ENCODE measurements at regions not wholly inside any gene's neighbourhood (a gene's known extent, or its start where the extent isn't known, plus 50 kb on each side); places are given as distances from the start of the nearest gene placed in this dataset.

- no peak for DNase-seq (ENCODE audit: low spot score)
These were observed 1348.5 kb downstream of the PCDH9 start for GRCh38 chr13:65881561-65882155.

DNA sequence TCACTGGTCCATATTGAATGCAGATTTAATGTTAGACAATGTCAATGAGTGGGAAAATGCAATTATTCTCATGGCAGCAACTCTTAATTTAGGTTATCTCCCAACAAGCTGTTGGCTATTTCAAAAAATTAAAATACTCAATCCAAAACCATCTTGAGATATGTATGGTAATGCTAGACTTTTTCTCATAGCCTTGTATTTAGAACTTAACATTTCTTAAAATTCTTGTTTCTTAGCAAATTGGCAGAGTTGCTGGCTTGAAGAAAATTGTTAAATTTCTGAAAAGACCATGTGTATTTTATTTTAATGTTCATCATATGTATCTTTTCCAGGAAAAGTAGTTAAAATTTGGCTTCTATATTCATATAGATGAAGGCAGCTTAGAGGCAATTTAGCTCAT lies 1355.1 kb downstream of the PCDH9 start:
- DNase-seq (ENCODE audit: low spot score) = no peak

GRCh38 chr13:65872448-65872847 lies 1357.7 kb downstream of the PCDH9 start:
- no peak for DNase-seq (ENCODE audit: low spot score)

GRCh38 chr13:65868884-65869283 lies 1361.3 kb downstream of the PCDH9 start:
- DNase-seq (ENCODE audit: low spot score) = no peak

DNA sequence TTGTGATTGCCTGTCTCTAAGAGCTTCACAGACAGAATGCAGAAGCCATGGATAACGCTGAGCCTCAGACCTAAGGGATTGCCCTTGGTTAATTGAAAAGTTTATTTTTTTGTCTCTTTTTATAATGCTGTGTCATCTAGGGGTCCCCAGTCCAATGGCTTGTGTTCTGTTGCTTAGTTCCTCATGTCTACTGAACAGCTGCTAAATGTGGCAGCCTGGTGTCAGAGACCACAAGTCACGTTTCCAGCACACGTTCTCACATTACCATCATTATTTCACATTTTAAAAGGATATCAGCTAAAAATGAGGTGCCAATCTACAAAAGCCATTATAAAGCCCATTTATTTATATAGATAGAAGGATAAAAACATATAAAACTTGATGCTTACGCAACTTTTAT lies 1362.0 kb downstream of the PCDH9 start:
- no peak for DNase-seq (ENCODE audit: low spot score)

GRCh38 chr13:65866138-65866537 lies 1364.0 kb downstream of the PCDH9 start:
- no peak for DNase-seq (ENCODE audit: low spot score)

DNA sequence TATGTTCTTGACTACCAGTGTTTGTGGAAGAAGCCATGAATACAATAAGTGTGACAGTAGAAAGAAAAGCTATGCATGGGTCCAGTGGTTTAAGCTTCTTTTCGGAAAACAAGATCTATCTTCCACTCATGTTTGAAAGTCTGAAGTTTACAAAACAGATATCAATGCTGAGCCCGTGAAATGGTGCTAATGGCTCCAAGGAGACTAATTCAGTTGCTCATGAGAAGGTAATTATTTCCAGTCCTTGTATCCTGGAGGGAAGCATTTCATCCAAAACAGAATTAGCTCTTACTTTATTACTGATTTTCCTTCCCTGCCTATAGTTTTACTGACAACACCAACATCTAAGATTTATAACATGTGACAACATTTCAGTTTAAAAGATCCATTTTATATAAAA lies 1364.9 kb downstream of the PCDH9 start:
- no peak for DNase-seq (ENCODE audit: low spot score)

- DNase-seq (ENCODE audit: low spot score) = no peak
These were observed 1366.1 kb downstream of the PCDH9 start for GRCh38 chr13:65864039-65864438.

GRCh38 chr13:65860306-65860705 lies 1369.8 kb downstream of the PCDH9 start:
- no peak for DNase-seq (ENCODE audit: low spot score)

DNA sequence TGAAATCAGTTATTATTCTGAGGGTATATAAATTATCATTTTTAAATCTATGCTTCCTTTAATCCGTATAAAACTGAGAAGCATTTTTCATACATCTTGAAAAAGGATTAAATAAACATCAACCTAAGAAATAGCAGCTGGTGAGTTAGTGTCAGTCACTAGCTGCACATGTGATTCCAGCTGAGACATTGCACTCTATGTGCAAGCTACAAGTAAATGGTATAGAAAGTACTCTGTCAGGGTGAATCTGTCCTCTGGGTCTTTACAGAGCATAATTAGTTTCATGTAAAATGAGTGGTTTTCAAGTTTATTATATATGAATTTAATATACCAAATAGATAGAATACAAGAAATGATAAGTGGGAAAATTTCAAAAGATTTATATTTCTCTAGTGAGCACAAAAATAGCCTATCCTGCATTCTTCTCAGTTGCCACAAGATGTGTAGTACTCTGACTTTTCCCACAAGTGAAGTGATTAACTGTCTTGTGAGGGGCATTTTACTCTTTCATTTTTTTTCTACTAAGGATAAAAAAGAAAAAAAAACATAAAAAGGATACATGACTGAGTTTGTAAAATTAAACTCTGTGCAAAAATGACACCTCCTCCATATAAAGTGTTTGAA lies 1372.1 kb downstream of the PCDH9 start:
- DNase-seq (ENCODE audit: low spot score) = no peak

GRCh38 chr13:65856431-65856830 lies 1373.7 kb downstream of the PCDH9 start:
- no peak for DNase-seq (ENCODE audit: low spot score)

GRCh38 chr13:65855242-65855805 lies 1374.8 kb downstream of the PCDH9 start:
- DNase-seq (ENCODE audit: low spot score) = no peak

- DNase-seq (ENCODE audit: low spot score) = no peak
These were observed 1375.7 kb downstream of the PCDH9 start for GRCh38 chr13:65854431-65854830.

DNA sequence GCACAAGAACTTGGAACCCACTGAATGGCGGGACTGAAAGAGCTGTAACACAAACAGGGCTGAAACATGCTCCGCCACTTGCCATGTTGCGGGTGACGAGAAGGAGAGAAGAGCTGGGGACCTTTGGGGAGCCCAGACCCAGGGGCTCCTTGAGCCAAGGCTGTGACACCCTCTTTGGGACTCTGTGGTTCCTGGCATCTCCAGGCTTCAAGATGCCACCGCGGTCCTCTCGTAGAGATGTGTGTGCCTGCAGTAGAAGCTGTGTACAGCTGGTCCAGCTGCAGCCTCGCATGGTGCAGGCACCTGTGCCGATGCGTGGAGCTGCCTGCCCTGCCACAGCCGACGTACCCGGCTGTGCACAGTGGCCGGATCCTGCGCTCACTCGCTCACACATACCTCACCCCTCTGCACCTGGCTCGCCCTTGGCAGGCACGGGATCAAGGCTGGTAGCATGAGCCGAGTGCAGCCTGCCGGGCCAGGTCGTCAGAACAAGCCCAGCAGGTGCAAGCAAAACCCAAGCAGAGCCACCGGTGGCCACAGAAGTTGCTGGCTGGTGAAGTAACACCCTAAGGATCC lies 1385.8 kb downstream of the PCDH9 start:
- DNase-seq (ENCODE audit: low spot score) = no peak

- no peak for DNase-seq (ENCODE audit: low spot score)
These were observed 1386.8 kb downstream of the PCDH9 start for GRCh38 chr13:65843314-65843731.

DNA sequence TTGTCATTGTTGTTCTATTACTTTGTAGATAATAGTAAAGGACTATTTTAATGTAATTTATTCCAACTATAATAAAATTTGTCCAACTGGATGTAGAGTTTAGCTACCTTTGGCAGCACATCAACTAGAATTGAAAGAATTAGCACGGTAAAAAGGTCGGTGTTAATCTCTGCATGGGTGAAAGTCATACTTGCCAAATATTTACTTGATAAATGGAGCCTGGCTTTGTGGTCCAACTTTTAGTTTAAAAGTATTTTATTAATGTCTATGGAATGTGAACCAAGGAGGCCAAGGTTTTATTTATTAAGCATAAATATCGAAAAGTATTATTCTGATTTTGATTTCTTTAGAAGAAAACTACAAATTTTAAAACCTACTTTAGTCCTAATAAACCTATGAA lies 1389.0 kb downstream of the PCDH9 start:
- DNase-seq (ENCODE audit: low spot score) = no peak

DNA sequence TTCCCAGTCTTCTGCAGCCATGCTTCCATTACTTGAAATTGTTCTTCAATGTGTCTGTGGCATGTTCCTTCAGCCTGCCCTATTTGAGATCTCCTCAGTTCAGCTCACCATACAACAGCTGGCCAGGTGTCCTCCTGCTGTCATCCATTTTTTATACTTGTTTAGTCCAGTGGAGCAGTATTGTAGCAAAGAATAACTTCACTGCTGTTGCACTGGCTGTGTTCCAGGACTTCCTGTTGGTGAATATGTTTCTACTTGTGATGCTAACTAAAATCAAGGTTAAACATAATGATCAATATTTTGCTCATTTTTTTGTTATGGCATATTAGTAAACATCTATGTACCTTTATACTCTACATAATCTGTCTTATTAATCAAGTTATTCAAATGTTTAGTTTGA lies 1394.1 kb downstream of the PCDH9 start:
- no peak for DNase-seq (ENCODE audit: low spot score)

DNA sequence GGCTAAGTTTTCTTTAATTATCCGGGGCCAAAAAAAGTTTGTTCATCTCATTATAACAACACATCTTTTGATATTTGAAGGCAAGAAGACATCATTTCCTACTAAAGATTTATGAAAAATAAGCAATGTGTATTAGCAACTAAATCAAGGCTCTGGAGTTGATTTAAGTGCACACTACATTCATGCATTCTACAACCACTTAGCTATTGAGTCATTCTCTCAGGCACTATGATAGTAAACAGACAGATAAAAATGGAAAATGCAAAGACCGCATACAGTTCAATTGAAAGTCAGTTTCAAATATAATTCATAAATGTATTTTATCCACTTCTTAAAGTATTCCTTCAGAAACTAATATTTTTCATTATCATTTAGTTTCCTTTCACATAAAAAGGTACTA lies 1395.2 kb downstream of the PCDH9 start:
- no peak for DNase-seq (ENCODE audit: low spot score)

GRCh38 chr13:65830411-65831205 lies 1399.5 kb downstream of the PCDH9 start:
- DNase-seq (ENCODE audit: low spot score) = no peak

- DNase-seq (ENCODE audit: low spot score) = no peak
These were observed 1400.7 kb downstream of the PCDH9 start for GRCh38 chr13:65829241-65830008.

- DNase-seq (ENCODE audit: low spot score) = no peak
These were observed 1403.5 kb downstream of the PCDH9 start for GRCh38 chr13:65826657-65827056.

GRCh38 chr13:65825039-65825438 lies 1405.1 kb downstream of the PCDH9 start:
- DNase-seq (ENCODE audit: low spot score) = no peak
